BLaER1 treated with 17β-estradiol and CSF1 and Interleukin-3, amounts not matched to agents 10 nM and 100 nM (cell line): ENCODE measurements at regions not wholly inside any gene's neighbourhood (a gene's known extent, or its start where the extent isn't known, plus 50 kb on each side); places are given as distances from the start of the nearest gene placed in this dataset.

Experiments used
- H3K27ac ChIP-seq, 11 experiments: shearing (Covaris generic); formaldehyde crosslinking; 2 replicates each; pipeline ENCODE4 v1.8.1; 2022
- H3K27me3 ChIP-seq, 11 experiments: shearing (Covaris generic); formaldehyde crosslinking; 2 replicates each; pipeline ENCODE4 v1.8.1; 2022
- H3K36me3 ChIP-seq, 11 experiments: shearing (Covaris generic); formaldehyde crosslinking; 2 replicates each; pipeline ENCODE4 v1.8.1; 2022
- H3K4me1 ChIP-seq, 10 experiments: shearing (Covaris generic); formaldehyde crosslinking; 2 replicates each; pipeline ENCODE4 v1.8.1; 2022
- H3K4me2 ChIP-seq, 11 experiments: shearing (Covaris generic); formaldehyde crosslinking; 2 replicates each; pipeline ENCODE4 v1.8.1; 2022
- H3K4me3 ChIP-seq, 10 experiments: shearing (Covaris generic); formaldehyde crosslinking; 2 replicates each; pipeline ENCODE4 v1.8.1; 2022
- H3K9ac ChIP-seq, 11 experiments: shearing (Covaris generic); formaldehyde crosslinking; 2 replicates each; pipeline ENCODE4 v1.8.1; 2022
- H3K9me3 ChIP-seq, 11 experiments: shearing (Covaris generic); formaldehyde crosslinking; replicated peaks in 1 of 11; 2 replicates each; pipeline ENCODE4 v1.8.1; 2022
- H4K20me1 ChIP-seq, 11 experiments: shearing (Covaris generic); formaldehyde crosslinking; 2 replicates each; pipeline ENCODE4 v1.8.1; 2022
- Cebpa-rat ChIP-seq, 11 experiments: shearing (Covaris generic); IDR thresholded peaks; 2 replicates each; pipeline ENCODE4 v1.8.1; 2022

- Histone ChIP-seq H3K27me3 (no peaks in the 10 kb centered on the region), H3K27ac (no peak overlapping the region), H3K4me1 (peaks cover 7 to 13% (median 10%) of the 10 kb centered on the region in 10 experiments; a peak in 19 of 20 replicates), H3K9ac (no peak overlapping the region), H4K20me1 (no peaks in the 10 kb centered on the region), H3K9me3 (peaks cover 0 to 8% (median 0%) of the 10 kb centered on the region in 11 experiments; a peak in 3 of 22 replicates), H3K4me2 (peak overlapping the region in 7 of 11 experiments; percentile 10 to 70 (median 46); a peak in 9 of 22 replicates), H3K4me3 (no peak overlapping the region), H3K36me3 (no peaks in the 10 kb centered on the region)
- no peak for TF ChIP-seq Cebpa-rat (IDR thresholded peaks at IDR 0.05)
Observed at GRCh38 chr2:126761256-126761980, 105.5 kb downstream of the GYPC start.

GRCh38 chr2:126761981-126762878 lies 106.3 kb downstream of the GYPC start:
- TF ChIP-seq Cebpa-rat (IDR thresholded peaks at IDR 0.05), result no peak
- no peak overlapping the region for H3K9ac ChIP-seq
- no peaks in the 10 kb centered on the region for H3K27me3 ChIP-seq
- H3K27ac ChIP-seq, result no peak overlapping the region
- no peaks in the 10 kb centered on the region for H4K20me1 ChIP-seq
- no peak overlapping the region for H3K4me3 ChIP-seq
- peaks cover 0 to 5% (median 0%) of the 10 kb centered on the region in 11 experiments; a peak in 3 of 22 replicates for H3K9me3 ChIP-seq
- no peaks in the 10 kb centered on the region for H3K36me3 ChIP-seq
- peak overlapping the region; percentile 10 to 70 (median 46) for H3K4me2 ChIP-seq
- H3K4me1 ChIP-seq, result peaks cover 7 to 13% (median 10%) of the 10 kb centered on the region in 10 experiments; a peak in 19 of 20 replicates

- Histone ChIP-seq H3K9me3 (no peaks in the 10 kb centered on the region), H3K4me1 (peaks cover 7 to 13% (median 10%) of the 10 kb centered on the region in 10 experiments; a peak in 19 of 20 replicates), H3K4me2 (no peak overlapping the region), H3K4me3 (no peak overlapping the region), H3K27ac (no peak overlapping the region), H3K27me3 (no peaks in the 10 kb centered on the region), H3K9ac (no peak overlapping the region), H4K20me1 (no peaks in the 10 kb centered on the region), H3K36me3 (no peaks in the 10 kb centered on the region)
- TF ChIP-seq Cebpa-rat (IDR thresholded peaks at IDR 0.05), result no peak
Observed at GRCh38 chr2:126764686-126765265, 108.8 kb downstream of the GYPC start.

- no peaks in the 10 kb centered on the region for H3K27me3 ChIP-seq
- no peak for TF ChIP-seq Cebpa-rat (IDR thresholded peaks at IDR 0.05)
- H3K9ac ChIP-seq, result no peak overlapping the region
- no peaks in the 10 kb centered on the region for H3K9me3 ChIP-seq
- no peaks in the 10 kb centered on the region for H3K36me3 ChIP-seq
- peak overlapping the region in 2 of 11 experiments; percentile 0 to 1; a peak in 1 of 22 replicates for H3K4me2 ChIP-seq
- peaks cover 7 to 13% (median 10%) of the 10 kb centered on the region in 10 experiments; a peak in 19 of 20 replicates for H3K4me1 ChIP-seq
- no peak overlapping the region for H3K27ac ChIP-seq
- no peak overlapping the region for H3K4me3 ChIP-seq
- H4K20me1 ChIP-seq, result no peaks in the 10 kb centered on the region
Observed at GRCh38 chr2:126765395-126765794, 109.4 kb downstream of the GYPC start.

GRCh38 chr2:126766295-126766968 lies 110.5 kb downstream of the GYPC start:
- Histone ChIP-seq H3K27ac (no peak overlapping the region), H3K36me3 (no peaks in the 10 kb centered on the region), H3K4me3 (no peak overlapping the region), H3K4me2 (peak overlapping the region in 2 of 11 experiments; percentile 0 to 1; a peak in 1 of 22 replicates), H3K9ac (no peak overlapping the region), H3K4me1 (peaks cover 7 to 13% (median 10%) of the 10 kb centered on the region in 10 experiments; a peak in 19 of 20 replicates), H3K27me3 (no peaks in the 10 kb centered on the region), H4K20me1 (no peaks in the 10 kb centered on the region), H3K9me3 (no peaks in the 10 kb centered on the region)
- TF ChIP-seq Cebpa-rat (IDR thresholded peaks at IDR 0.05), result no peak

GRCh38 chr2:126766969-126767296 lies 111.0 kb downstream of the GYPC start:
- peaks cover 6 to 8% (median 7%) of the 10 kb centered on the region in 10 experiments; a peak in 19 of 20 replicates for H3K4me1 ChIP-seq

GRCh38 chr2:126769118-126769517 lies 113.2 kb downstream of the GYPC start:
- Histone ChIP-seq H3K4me2 (no peak overlapping the region), H3K4me1 (no peaks in the 10 kb centered on the region; a peak in 1 of 20 replicates), H3K27me3 (no peaks in the 10 kb centered on the region), H3K36me3 (no peaks in the 10 kb centered on the region), H4K20me1 (no peaks in the 10 kb centered on the region), H3K4me3 (no peak overlapping the region), H3K27ac (no peak overlapping the region), H3K9me3 (no peaks in the 10 kb centered on the region), H3K9ac (no peak overlapping the region)
- no peak for TF ChIP-seq Cebpa-rat (IDR thresholded peaks at IDR 0.05)

More at GRCh38 chr2:126766969-126767296, 111.0 kb downstream of the GYPC start:
- TF ChIP-seq Cebpa-rat (IDR thresholded peaks at IDR 0.05), result no peak
- no peak overlapping the region for H3K4me3 ChIP-seq
- H3K9me3 ChIP-seq, result no peaks in the 10 kb centered on the region
- H3K4me2 ChIP-seq, result no peak overlapping the region
- no peaks in the 10 kb centered on the region for H4K20me1 ChIP-seq
- no peaks in the 10 kb centered on the region for H3K36me3 ChIP-seq
- no peak overlapping the region for H3K27ac ChIP-seq
- H3K9ac ChIP-seq, result no peak overlapping the region
- H3K27me3 ChIP-seq, result no peaks in the 10 kb centered on the region

GRCh38 chr2:126770466-126770865 lies 114.5 kb downstream of the GYPC start:
- Histone ChIP-seq H3K4me2 (no peak overlapping the region), H3K36me3 (no peaks in the 10 kb centered on the region), H3K4me3 (no peak overlapping the region), H3K27ac (no peak overlapping the region), H3K9ac (no peak overlapping the region), H3K27me3 (no peaks in the 10 kb centered on the region), H3K9me3 (no peaks in the 10 kb centered on the region), H3K4me1 (no peaks in the 10 kb centered on the region; a peak in 1 of 20 replicates), H4K20me1 (no peaks in the 10 kb centered on the region)
- TF ChIP-seq Cebpa-rat (IDR thresholded peaks at IDR 0.05), result no peak
